Activated naive CD4-positive, alpha-beta T cell treated with anti-CD3 and anti-CD28 coated beads for 36 hours (primary cell): ENCODE measurements at regions not wholly inside any gene's neighbourhood (a gene's known extent, or its start where the extent isn't known, plus 50 kb on each side); places are given as distances from the start of the nearest gene placed in this dataset.

Experiments used
- CTCF ChIA-PET: fragments of 350-600 bp; sonication (Branson Sonifier 250); formaldehyde crosslinking; loops from one replicate; lab custom pipeline; 2021; ENCODE audit warnings: antibody characterized with exemption; lab: Charles Lee
- DNase-seq: peaks from one replicate; pipeline ENCODE4 v3.0.0-alpha.2; 2020
- H3K27ac Mint-ChIP-seq: one replicate; pipeline ENCODE4 v1.8.0; 2021; ENCODE audit warnings: mild to moderate bottlenecking, mixed read lengths
- H3K27me3 Mint-ChIP-seq: one replicate; pipeline ENCODE4 v1.8.0; 2021; ENCODE audit warnings: low read depth, mixed read lengths
- H3K36me3 Mint-ChIP-seq: one replicate; pipeline ENCODE4 v1.8.0; 2021; ENCODE audit warnings: low read depth, mixed read lengths
- H3K4me1 Mint-ChIP-seq: one replicate; pipeline ENCODE4 v1.8.0; 2021; ENCODE audit warnings: low read depth, mixed read lengths
- H3K4me3 Mint-ChIP-seq: one replicate; pipeline ENCODE4 v1.8.0; 2021; ENCODE audit warnings: mild to moderate bottlenecking, moderate library complexity, mixed read lengths
- H3K9me3 Mint-ChIP-seq: one replicate; pipeline ENCODE4 v1.8.0; 2021; ENCODE audit warnings: mixed read lengths
- intact Hi-C: fragments of 100-400 bp; cut with micrococcal nuclease; formaldehyde crosslinking; loops from one replicate; pipeline ENCODE4 v1.15.1; 2023

- no peaks in the 10 kb centered on the region for H3K9me3 Mint-ChIP-seq
- no peak overlapping the region for H3K4me3 Mint-ChIP-seq
Observed at GRCh38 chr10:80924063-80924952, 386.6 kb downstream of the SH2D4B start.

GRCh38 chr10:80927419-80928078 lies 389.8 kb downstream of the SH2D4B start:
- CTCF ChIA-PET: no interaction called here
- Mint-ChIP-seq H3K27me3 (peaks cover 9% of the 10 kb centered on the region), H3K4me3 (no peak overlapping the region), H3K9me3 (no peaks in the 10 kb centered on the region), H3K4me1 (no peaks in the 10 kb centered on the region), H3K27ac (no peak overlapping the region), H3K36me3 (no peaks in the 10 kb centered on the region)
- intact Hi-C loops: loop anchor here (10.0 kb wide), 1 partner anchor 393 kb away; the partner anchor contains the start of gene SH2D4B
- DNase-seq: no peak

More at GRCh38 chr10:80924063-80924952, 386.6 kb downstream of the SH2D4B start:
- H3K4me1 Mint-ChIP-seq: no peaks in the 10 kb centered on the region
- H3K36me3 Mint-ChIP-seq: no peaks in the 10 kb centered on the region
- H3K27me3 Mint-ChIP-seq: peaks cover 12% of the 10 kb centered on the region
- CTCF ChIA-PET: interaction anchor here (0.5 to 2.9 kb wide), 20 partner anchors 9 to 546 kb away, joined by 3 to 22 read pairs (median 4); no protein-coding TSS in a partner anchor
- DNase-seq: peak; percentile 42
- intact Hi-C loops: loop anchor here (1.0 to 10.0 kb wide), 4 partner anchors 225 to 480 kb away; partner anchors contain the start of gene SH2D4B
- H3K27ac Mint-ChIP-seq: no peak overlapping the region

GRCh38 chr10:80938903-80939302 lies 401.2 kb downstream of the SH2D4B start:
- Mint-ChIP-seq H3K27me3 (peaks cover 10% of the 10 kb centered on the region), H3K9me3 (no peaks in the 10 kb centered on the region), H3K4me3 (no peak overlapping the region), H3K36me3 (no peaks in the 10 kb centered on the region), H3K27ac (no peak overlapping the region), H3K4me1 (no peaks in the 10 kb centered on the region)
- DNase-seq: no peak
- intact Hi-C loops: no loop called here
- CTCF ChIA-PET: no interaction called here

- Mint-ChIP-seq H3K9me3 (no peaks in the 10 kb centered on the region), H3K4me1 (no peaks in the 10 kb centered on the region), H3K27ac (no peak overlapping the region), H3K27me3 (peaks cover 5% of the 10 kb centered on the region), H3K4me3 (no peak overlapping the region), H3K36me3 (no peaks in the 10 kb centered on the region)
- CTCF ChIA-PET: interaction anchor here (0.6 to 1.4 kb wide), 3 partner anchors 21 to 349 kb away, joined by 3 read pairs; no protein-coding TSS in a partner anchor
- intact Hi-C loops: no loop called here
- no peak for DNase-seq
Observed at GRCh38 chr10:80945264-80945880, 407.7 kb downstream of the SH2D4B start.

GRCh38 chr10:80946073-80946472 lies 408.4 kb downstream of the SH2D4B start:
- no peaks in the 10 kb centered on the region for H3K36me3 Mint-ChIP-seq
- no peaks in the 10 kb centered on the region for H3K4me1 Mint-ChIP-seq
- CTCF ChIA-PET: interaction anchor here (0.6 to 1.4 kb wide), 2 partner anchors 21 to 187 kb away, joined by 3 read pairs; no protein-coding TSS in a partner anchor
- intact Hi-C loops: no loop called here
- peaks cover 5% of the 10 kb centered on the region for H3K27me3 Mint-ChIP-seq
- no peak overlapping the region for H3K4me3 Mint-ChIP-seq
- no peaks in the 10 kb centered on the region for H3K9me3 Mint-ChIP-seq
- no peak overlapping the region for H3K27ac Mint-ChIP-seq
- no peak for DNase-seq

- Mint-ChIP-seq H3K9me3 (no peaks in the 10 kb centered on the region), H3K27me3 (peaks cover 5% of the 10 kb centered on the region), H3K4me3 (no peak overlapping the region), H3K27ac (no peak overlapping the region), H3K4me1 (no peaks in the 10 kb centered on the region), H3K36me3 (no peaks in the 10 kb centered on the region)
- DNase-seq: no peak
- intact Hi-C loops: no loop called here
- CTCF ChIA-PET: interaction anchor here (1.4 kb wide), 1 partner anchor 22 kb away, joined by 3 read pairs; no protein-coding TSS in a partner anchor
Observed at GRCh38 chr10:80946957-80947726, 409.4 kb downstream of the SH2D4B start.

- H3K4me3 Mint-ChIP-seq: no peak overlapping the region
- no peaks in the 10 kb centered on the region for H3K9me3 Mint-ChIP-seq
- H3K27me3 Mint-ChIP-seq: no peaks in the 10 kb centered on the region
- H3K27ac Mint-ChIP-seq: no peak overlapping the region
- no peaks in the 10 kb centered on the region for H3K4me1 Mint-ChIP-seq
- DNase-seq: no peak
- intact Hi-C loops: no loop called here
- no peaks in the 10 kb centered on the region for H3K36me3 Mint-ChIP-seq
- CTCF ChIA-PET: no interaction called here
Observed at GRCh38 chr10:80949785-80950184, 412.1 kb downstream of the SH2D4B start.

- CTCF ChIA-PET: interaction anchor here (0.7 kb wide), 1 partner anchor 252 kb away, joined by 3 read pairs; no protein-coding TSS in a partner anchor
- Mint-ChIP-seq H3K27ac (no peak overlapping the region), H3K36me3 (no peaks in the 10 kb centered on the region), H3K9me3 (no peaks in the 10 kb centered on the region), H3K4me1 (no peaks in the 10 kb centered on the region), H3K27me3 (no peaks in the 10 kb centered on the region), H3K4me3 (no peak overlapping the region)
- intact Hi-C loops: no loop called here
- DNase-seq: no peak
Observed at GRCh38 chr10:80952436-80952835, 414.7 kb downstream of the SH2D4B start.

GRCh38 chr10:80957161-80957560 lies 419.5 kb downstream of the SH2D4B start:
- Mint-ChIP-seq H3K27me3 (no peaks in the 10 kb centered on the region), H3K9me3 (no peaks in the 10 kb centered on the region), H3K36me3 (no peaks in the 10 kb centered on the region), H3K4me3 (no peak overlapping the region), H3K27ac (no peak overlapping the region), H3K4me1 (no peaks in the 10 kb centered on the region)
- no peak for DNase-seq
- intact Hi-C loops: no loop called here
- CTCF ChIA-PET: no interaction called here

GRCh38 chr10:80964179-80964578 lies 426.5 kb downstream of the SH2D4B start:
- Mint-ChIP-seq H3K27me3 (peaks cover 4% of the 10 kb centered on the region), H3K4me3 (no peak overlapping the region), H3K9me3 (no peaks in the 10 kb centered on the region), H3K4me1 (peaks cover 2% of the 10 kb centered on the region), H3K36me3 (no peaks in the 10 kb centered on the region), H3K27ac (no peak overlapping the region)
- CTCF ChIA-PET: interaction anchor here (1.3 kb wide), 1 partner anchor 301 kb away, joined by 4 read pairs; no protein-coding TSS in a partner anchor
- no peak for DNase-seq
- intact Hi-C loops: no loop called here

- CTCF ChIA-PET: interaction anchor here (1.3 kb wide), 1 partner anchor 302 kb away, joined by 4 read pairs; no protein-coding TSS in a partner anchor
- no peak overlapping the region for H3K4me3 Mint-ChIP-seq
- no peaks in the 10 kb centered on the region for H3K36me3 Mint-ChIP-seq
- no peak for DNase-seq
- peaks cover 2% of the 10 kb centered on the region for H3K4me1 Mint-ChIP-seq
- no peak overlapping the region for H3K27ac Mint-ChIP-seq
- intact Hi-C loops: no loop called here
- H3K27me3 Mint-ChIP-seq: peaks cover 4% of the 10 kb centered on the region
- no peaks in the 10 kb centered on the region for H3K9me3 Mint-ChIP-seq
Observed at GRCh38 chr10:80964955-80965614, 427.4 kb downstream of the SH2D4B start.
